ENCODE measurements at regions not wholly inside any gene's neighbourhood (a gene's known extent, or its start where the extent isn't known, plus 50 kb on each side); places are given as distances from the start of the nearest gene placed in this dataset.

GRCh38 chr1:164333387-164333786 lies 225.6 kb upstream of the PBX1 start:
- DNase-seq: no peak
- Histone ChIP-seq H3K27ac (no peak overlapping the region), H3K4me3 (no peak overlapping the region), H3K27me3 (no peaks in the 10 kb centered on the region), H3K36me3 (replicated peaks in 1 of 2) (no peaks in the 10 kb centered on the region), H3K4me1 (replicated peaks in 1 of 2) (peaks cover 0 to 5% of the 10 kb centered on the region in 2 donors), H3K9me3 (replicated peaks in 1 of 3) (no peaks in the 10 kb centered on the region)
- intact Hi-C loops (cut with DNase I): no loop called here
- TF ChIP-seq CTCF (IDR thresholded peaks at IDR 0.05) (no peak), POLR2A (IDR thresholded peaks at IDR 0.05) (no peak)
- whole genome bisulfite sequencing, 4 donors: 85 to 94% (median 92%) methylated on average over 5 of the region's 5 CpGs

GRCh38 chr1:164337394-164337793 lies 221.6 kb upstream of the PBX1 start:
- Histone ChIP-seq H3K36me3 (replicated peaks in 1 of 2) (no peaks in the 10 kb centered on the region), H3K9me3 (replicated peaks in 1 of 3) (no peaks in the 10 kb centered on the region), H3K4me3 (no peak overlapping the region), H3K27me3 (no peaks in the 10 kb centered on the region), H3K4me1 (replicated peaks in 1 of 2) (peaks cover 0 to 5% of the 10 kb centered on the region in 2 donors), H3K27ac (no peak overlapping the region)
- TF ChIP-seq CTCF (IDR thresholded peaks at IDR 0.05): no peak
- no peak for TF ChIP-seq POLR2A (IDR thresholded peaks at IDR 0.05)
- intact Hi-C loops (cut with DNase I): no loop called here
- WGBS, 4 donors: 37 to 47% (median 41%) methylated on average over 2 of the region's 2 CpGs
- peak in 1 of 7 donors; percentile 3 for DNase-seq

- WGBS, 4 donors: 38 to 71% (median 51%) methylated on average over 1 of the region's 1 CpG
- H3K4me1 ChIP-seq (replicated peaks in 1 of 2): peaks cover 0 to 5% of the 10 kb centered on the region in 2 donors
Observed at GRCh38 chr1:164337885-164338284, 221.1 kb upstream of the PBX1 start.

GRCh38 chr1:164343189-164343588 lies 215.8 kb upstream of the PBX1 start:
- no peak for DNase-seq
- no peak for TF ChIP-seq CTCF (IDR thresholded peaks at IDR 0.05)
- no peak for TF ChIP-seq POLR2A (IDR thresholded peaks at IDR 0.05)
- Histone ChIP-seq H3K27ac (no peak overlapping the region), H3K9me3 (replicated peaks in 1 of 3) (peaks cover 0 to 7% (median 0%) of the 10 kb centered on the region in 3 donors), H3K4me3 (no peak overlapping the region), H3K36me3 (replicated peaks in 1 of 2) (no peaks in the 10 kb centered on the region), H3K4me1 (replicated peaks in 1 of 2) (no peaks in the 10 kb centered on the region), H3K27me3 (no peaks in the 10 kb centered on the region)
- intact Hi-C loops (cut with DNase I): no loop called here
- WGBS, 4 donors: 54 to 83% (median 80%) methylated on average over 2 of the region's 2 CpGs

More at GRCh38 chr1:164337885-164338284, 221.1 kb upstream of the PBX1 start:
- Histone ChIP-seq H3K9me3 (replicated peaks in 1 of 3) (no peaks in the 10 kb centered on the region), H3K27me3 (no peaks in the 10 kb centered on the region), H3K4me3 (no peak overlapping the region), H3K27ac (no peak overlapping the region), H3K36me3 (replicated peaks in 1 of 2) (no peaks in the 10 kb centered on the region)
- peak in 1 of 7 donors; percentile 1 for DNase-seq
- TF ChIP-seq CTCF (IDR thresholded peaks at IDR 0.05) (no peak), POLR2A (IDR thresholded peaks at IDR 0.05) (no peak)
- intact Hi-C loops (cut with DNase I): no loop called here
